UCSD-AML1 (cell line): ENCODE measurements at regions not wholly inside any gene's neighbourhood (a gene's known extent, or its start where the extent isn't known, plus 50 kb on each side); places are given as distances from the start of the nearest gene placed in this dataset.
"Not testable (repeated sequence)": the region's sequence is repeated elsewhere in the genome, so short reads cannot be mapped to it uniquely, and the experiment has no call there.

Experiments
- DNase-seq: peaks from one replicate; lab custom pipeline; 2025; ENCODE audit not compliant: unreplicated experiment; lab: John Stamatoyannopoulos, UW

GRCh38 chr4:106869551-106869950 is 166.6 kb downstream of the DKK2 start:
- no peak for DNase-seq

DNA sequence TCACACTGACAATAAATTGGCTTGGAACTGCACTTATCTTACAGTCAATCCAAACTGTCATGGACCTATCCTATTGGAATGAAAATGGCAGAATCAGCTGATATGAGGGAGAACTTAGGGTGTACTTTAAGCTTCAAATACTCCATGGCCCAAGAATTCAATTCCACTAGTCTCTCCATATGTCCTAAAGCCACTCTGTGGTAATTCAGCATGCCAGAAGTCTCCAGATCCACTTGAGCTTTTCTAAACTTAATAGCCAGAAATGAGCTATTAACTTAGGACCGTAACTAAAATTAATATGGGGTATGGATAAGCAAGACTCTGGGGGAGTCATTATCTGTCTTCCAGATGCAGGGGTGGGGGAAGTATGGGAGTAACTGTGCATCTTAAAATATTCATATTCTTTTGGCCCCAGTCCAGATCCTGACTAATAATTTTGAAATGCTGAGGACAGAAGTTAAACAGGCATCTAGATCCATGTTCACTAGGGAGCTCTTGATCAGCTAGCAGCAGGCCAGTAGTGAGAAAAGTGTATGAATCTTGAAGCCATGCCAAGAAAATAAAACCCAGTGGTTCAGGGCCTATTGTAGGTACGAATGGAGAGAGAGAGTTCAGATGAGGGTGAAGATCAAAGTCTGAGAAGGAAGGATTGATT is 167.6 kb downstream of the DKK2 start:
- no peak for DNase-seq

- no peak for DNase-seq
These were observed 171.9 kb downstream of the DKK2 start for GRCh38 chr4:106864231-106864630.

DNA sequence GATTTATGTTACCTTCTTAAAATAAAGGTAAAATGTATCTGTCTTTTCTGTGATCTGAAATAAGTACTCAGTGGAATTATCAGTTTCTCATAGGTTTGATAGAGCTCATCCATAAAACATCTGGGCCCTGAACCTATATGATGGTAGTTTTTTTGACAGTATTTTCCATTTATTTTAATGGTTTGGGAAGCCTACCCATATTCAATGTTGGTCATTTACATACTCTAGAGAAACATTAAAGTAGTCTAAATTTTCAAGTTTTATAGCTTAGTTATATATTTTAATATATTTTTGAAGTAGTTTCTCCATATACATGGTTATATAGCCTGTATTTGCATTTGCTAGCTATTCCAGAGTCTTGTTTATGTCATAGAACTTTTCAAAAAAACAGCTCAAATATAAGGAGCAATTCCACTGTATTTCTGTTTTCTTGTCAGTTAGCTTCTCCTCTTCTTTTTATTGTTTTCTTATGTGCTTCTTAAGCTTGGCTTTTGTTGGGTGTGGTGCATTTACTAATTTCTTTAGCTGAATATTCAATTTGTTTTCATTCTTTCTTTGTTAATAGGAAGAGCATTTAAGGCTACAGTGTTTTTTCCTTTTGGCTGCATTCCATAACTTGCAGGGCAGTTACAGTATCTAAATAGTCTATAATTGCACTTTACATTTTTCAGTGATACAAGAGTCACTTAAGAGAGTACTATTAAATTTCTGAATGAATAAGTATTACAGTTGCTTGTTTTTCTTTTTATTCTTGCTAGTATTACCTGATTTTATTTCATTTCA is 181.4 kb downstream of the DKK2 start:
- DNase-seq = no peak

DNA sequence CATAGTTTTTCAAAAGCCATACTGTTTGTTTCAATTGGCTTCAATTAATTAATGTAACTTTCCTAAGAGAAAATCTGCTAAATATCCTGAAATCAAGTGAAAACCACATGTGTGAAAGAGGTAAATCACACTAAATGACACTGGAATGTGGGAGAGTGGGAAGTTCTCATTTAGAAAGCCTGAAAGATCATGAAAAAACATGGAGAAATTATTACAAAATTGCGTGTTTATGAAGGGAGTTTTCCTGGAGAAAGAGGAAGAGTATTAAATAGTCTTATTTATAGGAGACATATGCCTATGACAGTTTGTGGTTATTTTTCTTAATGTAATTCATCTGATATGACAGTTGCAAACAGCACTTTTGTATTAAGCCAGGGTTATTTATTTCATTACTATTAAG is 183.7 kb downstream of the DKK2 start:
- DNase-seq = no peak

DNA sequence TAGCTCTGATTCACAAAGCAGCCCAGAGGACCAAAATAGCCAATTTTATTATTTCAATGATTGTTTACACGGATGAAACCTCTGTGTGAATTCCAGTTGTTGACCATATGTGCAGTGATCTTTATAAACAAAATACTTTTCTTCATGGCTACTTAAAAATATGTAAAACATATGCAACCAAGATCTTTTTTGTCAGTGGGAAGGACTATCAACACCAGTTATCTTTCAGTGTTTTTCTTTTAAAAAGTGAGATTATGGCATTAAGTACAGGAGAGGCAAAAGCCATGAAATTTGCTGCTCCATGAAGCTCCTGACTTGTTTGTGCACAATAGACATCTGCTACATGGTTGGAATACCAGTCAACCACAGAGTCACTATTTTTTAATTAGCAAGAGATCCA is 184.4 kb downstream of the DKK2 start:
- no peak for DNase-seq

- DNase-seq = no peak
These were observed 185.4 kb downstream of the DKK2 start for GRCh38 chr4:106850691-106851090.

DNA sequence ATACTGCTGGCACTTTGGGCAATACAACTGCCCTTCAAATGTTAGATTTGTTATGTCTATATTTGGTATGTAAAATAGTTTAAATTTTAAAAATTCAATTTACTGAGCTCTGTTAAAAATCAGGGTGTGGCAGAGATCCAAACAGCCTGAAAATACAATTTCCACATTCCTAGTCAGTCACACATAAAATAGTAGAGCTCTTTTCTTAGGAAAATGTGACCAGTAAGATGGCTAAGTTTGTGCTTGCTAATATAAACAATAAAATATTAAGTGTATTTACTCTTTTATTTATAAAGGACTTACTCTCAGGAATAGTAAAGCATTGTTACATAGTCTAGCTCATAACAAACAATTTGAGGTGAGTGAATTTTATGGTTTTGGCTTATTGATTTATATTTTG is 200.2 kb downstream of the DKK2 start:
- no peak for DNase-seq

- no peak for DNase-seq
These were observed 205.2 kb downstream of the DKK2 start for GRCh38 chr4:106830879-106831278.

- no peak for DNase-seq
These were observed 217.3 kb downstream of the DKK2 start for GRCh38 chr4:106818764-106819163.

GRCh38 chr4:106816496-106816895 is 219.6 kb downstream of the DKK2 start:
- no peak for DNase-seq

DNA sequence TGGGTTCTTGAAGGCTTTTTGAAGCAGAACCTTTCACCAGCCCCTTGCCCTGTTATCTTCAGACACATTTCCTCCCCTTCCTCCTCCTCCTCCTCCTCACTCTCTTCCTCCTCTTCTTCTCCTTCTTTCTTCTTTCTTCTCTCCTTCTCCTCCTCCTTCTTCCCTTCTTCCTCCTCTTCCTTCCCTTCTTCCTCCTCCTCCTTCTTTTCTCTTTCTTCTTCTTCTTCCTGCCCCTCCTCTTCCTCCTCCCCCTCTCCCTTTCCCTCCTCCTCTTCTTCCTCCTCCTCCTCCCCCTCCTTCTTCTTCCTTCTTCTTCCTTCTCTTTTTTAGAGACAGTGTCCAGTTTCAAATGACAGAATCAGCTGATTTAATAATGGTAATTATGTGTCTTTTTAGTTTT is 226.0 kb downstream of the DKK2 start:
- no peak for DNase-seq

DNA sequence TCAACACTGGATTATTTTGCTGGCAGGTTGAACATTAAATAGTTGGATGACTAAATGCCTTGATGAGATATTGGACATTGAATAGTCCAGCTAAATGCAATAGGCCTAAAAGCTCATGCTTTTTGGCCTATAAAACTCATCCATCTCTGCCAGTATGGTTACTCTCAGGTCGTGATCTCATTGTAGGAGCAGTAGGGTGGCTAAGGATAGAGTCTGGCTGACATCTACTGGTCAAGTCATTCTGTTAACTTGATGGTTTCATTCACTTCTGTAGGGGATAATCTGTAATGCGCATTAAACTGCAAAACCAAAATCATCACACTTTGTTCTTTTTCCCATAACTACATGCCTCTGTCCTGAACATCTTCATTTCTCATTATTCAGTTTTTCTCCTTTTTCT is 227.0 kb downstream of the DKK2 start:
- no peak for DNase-seq

GRCh38 chr4:106806158-106806797 is 229.8 kb downstream of the DKK2 start:
- no peak for DNase-seq

DNA sequence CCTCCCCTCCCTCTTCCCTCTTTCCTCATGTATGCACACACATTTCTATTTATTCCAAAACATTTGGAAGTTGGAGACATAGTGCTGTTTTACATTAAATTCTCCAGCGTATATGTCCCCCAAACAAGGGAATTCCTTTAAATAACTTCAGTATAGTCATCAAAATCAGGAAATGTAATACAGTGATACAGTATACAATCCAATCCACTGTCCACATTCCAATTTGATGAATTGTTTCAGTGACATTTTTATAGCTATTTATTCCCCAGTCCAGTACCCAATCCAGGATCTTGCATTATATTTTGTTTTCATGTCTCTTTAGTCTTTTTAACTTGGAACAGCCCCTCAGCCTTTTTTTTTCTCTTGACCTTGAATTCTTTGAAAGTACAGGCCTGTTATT is 233.0 kb downstream of the DKK2 start:
- DNase-seq = no peak

DNA sequence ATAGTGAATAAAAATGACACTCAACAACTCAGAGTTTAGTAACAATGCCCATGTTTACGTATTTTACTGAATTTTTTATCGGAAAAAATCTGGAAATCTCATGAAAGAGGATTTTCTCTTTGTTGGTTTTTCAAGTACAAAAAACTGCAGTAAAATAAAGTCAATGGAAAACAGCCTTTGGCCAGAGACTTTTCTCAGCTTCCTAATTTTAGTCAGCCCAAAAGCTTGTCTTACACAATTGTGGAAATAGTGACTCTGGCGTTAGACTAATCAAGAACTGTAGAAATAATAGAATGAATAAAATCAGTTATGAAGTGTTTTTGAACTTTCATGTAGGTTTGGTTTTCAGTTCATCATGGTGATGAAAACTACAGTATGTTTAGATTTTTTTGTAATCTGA is 234.7 kb downstream of the DKK2 start:
- DNase-seq = no peak

GRCh38 chr4:106796876-106797275 is 239.2 kb downstream of the DKK2 start:
- no peak for DNase-seq

- DNase-seq = no peak
These were observed 240.8 kb downstream of the DKK2 start for GRCh38 chr4:106795326-106795725.

GRCh38 chr4:106793933-106794332 is 242.2 kb downstream of the DKK2 start:
- no peak for DNase-seq

DNA sequence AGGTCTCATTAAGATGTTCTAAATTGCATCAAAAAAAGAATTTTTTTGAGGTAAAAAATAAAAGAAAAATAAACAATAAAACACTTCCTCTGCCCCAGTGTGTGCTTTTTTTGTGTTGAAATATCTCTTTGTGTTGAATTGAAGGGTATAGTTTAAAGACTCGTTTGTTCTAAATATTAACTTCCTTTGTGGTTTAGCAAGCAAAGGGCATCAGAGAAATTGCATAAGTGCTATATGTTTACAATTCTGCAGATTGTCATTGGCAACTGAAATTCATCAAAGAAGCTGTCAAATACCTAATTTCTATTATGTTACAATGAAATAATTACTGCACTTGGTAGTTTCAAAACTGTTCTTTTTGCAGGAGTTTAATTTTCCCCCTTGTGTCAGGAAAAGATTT is 260.5 kb downstream of the DKK2 start:
- no peak for DNase-seq

DNA sequence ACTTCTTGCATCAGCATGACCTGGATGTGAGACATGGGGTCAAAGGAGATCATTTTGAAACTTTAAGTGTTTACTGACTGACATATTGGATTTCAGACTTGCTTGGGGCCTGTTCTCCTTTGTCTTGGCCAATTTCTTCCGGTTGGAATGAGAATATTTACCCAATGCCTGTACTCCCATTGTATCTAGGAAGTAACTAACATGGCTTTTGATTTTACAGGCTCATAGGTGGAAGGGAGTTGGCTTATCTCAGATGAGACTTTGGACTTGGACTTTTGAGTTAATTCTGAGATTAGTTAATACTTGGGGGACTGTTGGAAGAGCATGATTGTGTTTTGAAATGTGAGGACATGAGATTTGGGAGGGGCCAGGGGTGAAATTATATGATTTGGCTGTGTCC is 262.1 kb downstream of the DKK2 start:
- not testable (repeated sequence) for DNase-seq
